K562 (cell line): ENCODE measurements at regions not wholly inside any gene's neighbourhood (a gene's known extent, or its start where the extent isn't known, plus 50 kb on each side); places are given as distances from the start of the nearest gene placed in this dataset.
A peak's percentile ranks its signal among the peaks of the same experiment; 100 is the strongest.

Source experiments
- ATAC-seq: fragments of 200-7000 bp; cut with Tn5 transposase; 3 replicates; pipeline ENCODE4 v1.9.1; 2020; ENCODE audit warnings: moderate library complexity
- BruUV-seq: library from RNA; stranded (reverse); fragments of 400-500 nt; replicated peaks from 2 replicates; lab custom pipeline; 2021; lab: Mats Ljungman, UMichigan
- CTCF ChIA-PET: fragments of 300-600 bp; formaldehyde crosslinking; extraction: SDS; loops from one replicate; lab custom pipeline; 2021; ENCODE audit warnings: low intra/inter-chr PET ratio; lab: Yijun Ruan, JAX
- POLR2A ChIA-PET: fragments of 300-600, 350-650 bp; sonication (Branson Sonifier 250); formaldehyde crosslinking; extraction: SDS; loops from one replicate; lab custom pipeline; 2021; ENCODE audit warnings: antibody characterized with exemption, inconsistent platforms; lab: Yijun Ruan, JAX
- DNase-seq, 4 experiments: peaks; one replicate each; pipeline versions ENCODE4 v3.0.0 to v3.0.0-alpha.2; 2011 to 2018; ENCODE audit warnings: low spot score in 3 of 4, mixed read lengths in 3 of 4; ENCODE audit errors: extremely low read depth in 1 of 4
- FAIRE-seq: peaks from 2 replicates; lab custom pipeline; 2011; peaks lifted over from hg19 to GRCh38; lab: Jason Lieb, UNC
- H2AFZ ChIP-seq: 2 replicates; pipeline ENCODE4 v1.6.0; 2011; ENCODE audit warnings: low read depth, low read length, control low read depth, inconsistent platforms
- H3K27ac ChIP-seq: fragments of 200-600 bp; 3 replicates; pipeline ENCODE4 v1.8.0; 2011; ENCODE audit warnings: low read depth, mild to moderate bottlenecking, control low read depth, inconsistent platforms, low read length, moderate library complexity, mixed read lengths; ENCODE audit errors: extremely low read depth
- H3K27me3 ChIP-seq, 2 experiments: fragments of 300-600 bp in 1 of 2; 2 replicates in 1 of 2; 3 replicates in 1 of 2; pipeline versions ENCODE4 v1.6.0 to v1.8.0; 2011; ENCODE audit warnings: inconsistent platforms in 2 of 2, low read length in 2 of 2, mild to moderate bottlenecking in 1 of 2, mixed read lengths in 1 of 2, moderate library complexity in 1 of 2; ENCODE audit not compliant: control insufficient read depth in 2 of 2, insufficient read depth in 2 of 2
- H3K36me3 ChIP-seq: fragments of 300-600 bp; 3 replicates; pipeline ENCODE4 v1.8.0; 2011; ENCODE audit warnings: mild to moderate bottlenecking, low read length, inconsistent platforms; ENCODE audit not compliant: control insufficient read depth, insufficient read depth
- H3K4me1 ChIP-seq, 2 experiments: fragments of 200-600 bp in 1 of 2; replicated peaks in 1 of 2; 2 replicates in 1 of 2; 3 replicates in 1 of 2; pipeline versions ENCODE4 v1.5.1 to v1.8.0; 2011; ENCODE audit warnings: inconsistent platforms in 2 of 2, low read length in 2 of 2, mild to moderate bottlenecking in 1 of 2, mixed read lengths in 1 of 2, moderate library complexity in 1 of 2; ENCODE audit not compliant: control insufficient read depth in 2 of 2, insufficient read depth in 2 of 2
- H3K4me2 ChIP-seq: 2 replicates; pipeline ENCODE4 v1.6.1; 2011; ENCODE audit warnings: low read length, control low read depth, inconsistent platforms, mixed read lengths; ENCODE audit not compliant: insufficient read depth
- H3K4me3 ChIP-seq: fragments of 200-600 bp; sonication (generic), shearing (Covaris generic); 2 replicates; pipeline ENCODE4 v1.5.1; 2016; ENCODE audit warnings: control low read depth, inconsistent platforms
- H3K79me2 ChIP-seq: fragments of 200-600 bp; 3 replicates; pipeline ENCODE4 v1.8.0; 2011; ENCODE audit warnings: low read length, inconsistent platforms; ENCODE audit not compliant: control insufficient read depth, insufficient read depth
- H3K9ac ChIP-seq, 2 experiments: 2 replicates each; pipeline versions ENCODE4 v1.6.0 to v1.6.1; 2011; ENCODE audit warnings: low read depth in 2 of 2, low read length in 2 of 2, control low read depth in 1 of 2, inconsistent platforms in 1 of 2, mild to moderate bottlenecking in 1 of 2, mixed read lengths in 1 of 2; ENCODE audit not compliant: insufficient read depth in 1 of 2
- H3K9me1 ChIP-seq: one replicate; pipeline ENCODE4 v1.6.0; 2011; ENCODE audit warnings: inconsistent platforms, mild to moderate bottlenecking, low read length, moderate library complexity; ENCODE audit not compliant: control insufficient read depth, insufficient read depth
- H3K9me3 ChIP-seq: replicated peaks from 2 replicates; pipeline ENCODE4 v1.5.1; 2011; ENCODE audit warnings: low read depth, low read length, inconsistent platforms; ENCODE audit not compliant: control insufficient read depth, insufficient read depth
- H4K20me1 ChIP-seq: replicated peaks from 2 replicates; pipeline ENCODE4 v1.6.1; 2011; ENCODE audit warnings: low read length, inconsistent platforms, mixed read lengths; ENCODE audit not compliant: control insufficient read depth, insufficient read depth
- CUX1 ChIP-seq: fragments of 200-800 bp; sonication (Bioruptor generic); IDR thresholded peaks from 2 replicates; pipeline ENCODE4 v1.6.1; 2016; ENCODE audit warnings: missing genetic modification characterization, missing compliant biosample characterization
- GATAD2B ChIP-seq: fragments of 450-650 bp; IDR thresholded peaks from 2 replicates; pipeline ENCODE4 v1.6.1; 2017; ENCODE audit warnings: mild to moderate bottlenecking, borderline replicate concordance
- TAF15 ChIP-seq: fragments of 200-400 bp; formaldehyde crosslinking; IDR thresholded peaks from 2 replicates; pipeline ENCODE4 v1.6.1; 2017; ENCODE audit warnings: mild to moderate bottlenecking, low read depth, low read length, moderate library complexity
- ZNF449 ChIP-seq: fragments of 250-450 bp; sonication (Bioruptor Pico); IDR thresholded peaks from 2 replicates; pipeline ENCODE4 v1.8.0; 2022; ENCODE audit warnings: moderate library complexity, mild to moderate bottlenecking, inconsistent platforms
- WGBS: fragments of 100-300 bp; shearing (Covaris generic); methylation state at CpG from one replicate; pipeline ENCODE4 v1.1.6; 2016; ENCODE audit warnings: low coverage, mixed read lengths; ENCODE audit not compliant: insufficient coverage; ENCODE audit errors: missing lambda C conversion rate; 5-methylcytosine and 5-hydroxymethylcytosine counted together
- in situ Hi-C: fragments of 300-500 bp; cut with MboI; formaldehyde crosslinking; loops from 4 replicates; pipeline ENCODE4 v1.15.0; 2018; ENCODE audit warnings: inconsistent platforms, mixed read lengths
- intact Hi-C: fragments of 100-400 bp; cut with micrococcal nuclease; formaldehyde crosslinking; loops from 2 replicates; pipeline ENCODE4 v1.14.2; 2022

- no TSS peak for BruUV-seq
- no peak overlapping the region for H3K4me3 ChIP-seq
- ChIA-PET POLR2A (no interaction called here), CTCF (interaction anchor here (0.7 kb wide), 1 partner anchor 199 kb away, joined by 3 read pairs; no protein-coding TSS in a partner anchor)
- no peaks in the 10 kb centered on the region for H3K36me3 ChIP-seq
- H3K9me1 ChIP-seq = no peaks in the 10 kb centered on the region
- no peak overlapping the region for H2AFZ ChIP-seq
- no peaks in the 10 kb centered on the region for H3K79me2 ChIP-seq
- no peaks in the 10 kb centered on the region for H4K20me1 ChIP-seq
- H3K27ac ChIP-seq = no peak overlapping the region
- H3K27me3 ChIP-seq = no peaks in the 10 kb centered on the region
- WGBS = 0% methylated on average over 1 of the region's 1 CpG
- in situ Hi-C loops = no loop called here
- FAIRE-seq = no peak
- TF ChIP-seq CUX1 (CRISPR knock-in tag) = peak; percentile 98
- no peak for TF ChIP-seq GATAD2B
- no peak for TF ChIP-seq TAF15
- TF ChIP-seq ZNF449 (CRISPR knock-in tag) = no peak
- ATAC-seq = no peak
- DNase-seq = no peak
- peaks cover 0 to 18% of the 10 kb centered on the region in 2 experiments; a peak in 3 of 5 replicates for H3K4me1 ChIP-seq
- H3K9ac ChIP-seq = no peak overlapping the region
- H3K9me3 ChIP-seq = no peaks in the 10 kb centered on the region
- intact Hi-C loops = no loop called here
- no peak overlapping the region for H3K4me2 ChIP-seq
These were observed 69.2 kb upstream of the NAMPT start for GRCh38 chr7:106353944-106354343.
